ENCODE measurements at regions not wholly inside any gene's neighbourhood (a gene's known extent, or its start where the extent isn't known, plus 50 kb on each side); places are given as distances from the start of the nearest gene placed in this dataset.

- TF ChIP-seq GATA3 (IDR thresholded peaks at IDR 0.05; ENCODE audit: low read depth, low read length) (no peak), GATA2 (IDR thresholded peaks at IDR 0.05; ENCODE audit: low read depth, low read length) (no peak)
Measured at GRCh38 chr10:3836222-3836820, 51.3 kb upstream of the KLF6 start.

Measured in SH-SY5Y (cell line).